ENCODE measurements at regions not wholly inside any gene's neighbourhood (a gene's known extent, or its start where the extent isn't known, plus 50 kb on each side); places are given as distances from the start of the nearest gene placed in this dataset.

- Histone ChIP-seq H3K14ac (ENCODE audit: insufficient read depth, low read length) (no peak overlapping the region), H4K5ac (ENCODE audit: insufficient read length, low read depth, low read length) (no peak overlapping the region), H2BK20ac (ENCODE audit: low read depth, low read length, poor library complexity, severe bottlenecking) (no peak overlapping the region), H3K23me2 (ENCODE audit: insufficient read length, low read depth, low read length, poor library complexity, severe bottlenecking) (no peaks in the 10 kb centered on the region), H2BK120ac (ENCODE audit: low read depth, low read length, poor library complexity, severe bottlenecking) (no peak overlapping the region), H3T11ph (ENCODE audit: low read length) (no peak overlapping the region), H3K27ac (ENCODE audit: insufficient read length, low read depth, low read length) (no peak overlapping the region), H4K8ac (replicated peaks; ENCODE audit: insufficient read length, low read depth, low read length) (no peak overlapping the region), H2BK5ac (ENCODE audit: insufficient read length, low read length) (no peak overlapping the region), H4K20me1 (ENCODE audit: control insufficient read depth, insufficient read depth, insufficient read length) (no peaks in the 10 kb centered on the region), H3K9ac (ENCODE audit: extremely low read depth, insufficient read length, low read length) (no peak overlapping the region), H2BK12ac (ENCODE audit: insufficient read length, low read depth, low read length) (no peak overlapping the region), H3K79me2 (ENCODE audit: insufficient read depth, low read length) (no peaks in the 10 kb centered on the region), H3K23ac (ENCODE audit: insufficient read length, low read depth, low read length) (no peak overlapping the region), H4K91ac (ENCODE audit: insufficient read length, low read depth, low read length) (no peak overlapping the region), H2BK15ac (ENCODE audit: low read depth, low read length) (no peak overlapping the region), H3K79me1 (ENCODE audit: insufficient read depth, low read depth, low read length, poor library complexity, severe bottlenecking) (no peaks in the 10 kb centered on the region), H2AFZ (ENCODE audit: low read length) (no peak overlapping the region), H3K56ac (ENCODE audit: insufficient read length, low read depth, low read length) (no peak overlapping the region), H3K9me3 (ENCODE audit: control insufficient read depth, low read depth, low read length) (no peaks in the 10 kb centered on the region), H3K27me3 (ENCODE audit: insufficient read depth, low read length) (no peaks in the 10 kb centered on the region), H2AK5ac (ENCODE audit: insufficient read length, low read length) (no peak overlapping the region), H3K4ac (ENCODE audit: low read depth, low read length) (no peak overlapping the region), H3K4me2 (ENCODE audit: insufficient read depth, insufficient read length, low read length) (no peak overlapping the region), H3K4me1 (ENCODE audit: insufficient read depth, low read length) (no peaks in the 10 kb centered on the region), H3K18ac (ENCODE audit: insufficient read length, low read depth, low read length) (no peak overlapping the region)
- WGBS (ENCODE audit: extremely low coverage, insufficient read length, low lambda C conversion rate) = no CpG with 5 or more reads among the region's 2 CpGs
- Mint-ChIP-seq H3K27ac (no peak overlapping the region; a peak in 1 of 7 replicates), H3K4me1 (peaks cover 5 to 10% of the 10 kb centered on the region in 2 experiments), H3K9me3 (no peaks in the 10 kb centered on the region; a peak in 1 of 5 replicates), H3K4me3 (no peak overlapping the region), H3K27me3 (ENCODE audit: low read depth) (no peaks in the 10 kb centered on the region; the same call in 1 of the 2 replicates), H3K36me3 (ENCODE audit: insufficient read depth in 1 of 3, low read depth in 3 of 3) (no peaks in the 10 kb centered on the region)
- DNase-seq = no peak
- no peak for TF ChIP-seq CTCF (conservative IDR thresholded peaks at IDR 0.05)
These were observed 312.2 kb upstream of the MGAT5 start for GRCh38 chr2:133941666-133942065.
